SU-DHL-6 (cell line): ENCODE measurements at regions not wholly inside any gene's neighbourhood (a gene's known extent, or its start where the extent isn't known, plus 50 kb on each side); places are given as distances from the start of the nearest gene placed in this dataset.

ENCODE experiments used
- H2AFZ ChIP-seq: fragments of 200-600 bp; sonication (generic); 2 replicates; pipeline ENCODE4 v1.6.1; 2014; ENCODE audit warnings: low read depth, mild to moderate bottlenecking, moderate library complexity, mixed read lengths, antibody characterized with exemption, low read length; ENCODE audit not compliant: severe bottlenecking
- H3F3A ChIP-seq: fragments of 200-600 bp; shearing (Covaris generic); 2 replicates; pipeline ENCODE4 v1.6.0; 2016; ENCODE audit warnings: antibody characterized with exemption, mild to moderate bottlenecking; ENCODE audit not compliant: insufficient read depth
- H3K27ac ChIP-seq: fragments of 200-600 bp; sonication (generic); 2 replicates; pipeline ENCODE4 v1.5.1; 2016; ENCODE audit warnings: low read depth, mild to moderate bottlenecking, low read length, moderate library complexity, mixed read lengths
- H3K27me3 ChIP-seq: fragments of 200-600 bp; sonication (generic), shearing (Covaris generic); 2 replicates; pipeline ENCODE4 v1.6.0; 2014; ENCODE audit warnings: mild to moderate bottlenecking, low read length
- H3K36me3 ChIP-seq: fragments of 200-600 bp; sonication (generic); 2 replicates; pipeline ENCODE4 v1.6.1; 2014; ENCODE audit warnings: mild to moderate bottlenecking, low read length, mixed read lengths
- H3K4me2 ChIP-seq: fragments of 300-600, 200-600 bp; shearing (Covaris generic), sonication (generic); 2 replicates; pipeline ENCODE4 v1.6.0; 2014; ENCODE audit warnings: low read length, low read depth, mild to moderate bottlenecking; ENCODE audit not compliant: poor library complexity, severe bottlenecking
- H3K4me3 ChIP-seq: fragments of 200-600 bp; sonication (generic); 2 replicates; pipeline ENCODE4 v1.5.1; 2014; ENCODE audit warnings: antibody characterized with exemption, low read length, mild to moderate bottlenecking, mixed read lengths; ENCODE audit not compliant: insufficient read depth, poor library complexity, severe bottlenecking
- H3K79me2 ChIP-seq: fragments of 200-600 bp; sonication (generic); 2 replicates; pipeline ENCODE4 v1.6.1; 2014; ENCODE audit warnings: mild to moderate bottlenecking, low read length, moderate library complexity; ENCODE audit not compliant: insufficient read depth
- H3K9ac ChIP-seq: fragments of 200-600 bp; sonication (generic); 2 replicates; pipeline ENCODE4 v1.7.0; 2014; ENCODE audit warnings: mild to moderate bottlenecking, low read length
- H3K9me2 ChIP-seq: fragments of 200-600 bp; sonication (generic); replicated peaks from 2 replicates; pipeline ENCODE4 v1.6.1; 2014; ENCODE audit warnings: low read length; ENCODE audit not compliant: insufficient read depth
- H3K9me3 ChIP-seq: fragments of 200-600 bp; sonication (generic); 2 replicates; pipeline ENCODE4 v1.6.1; 2014; ENCODE audit warnings: low read length, mixed read lengths; ENCODE audit not compliant: insufficient read depth
- H4K20me1 ChIP-seq: fragments of 200-600 bp; sonication (generic); 2 replicates; pipeline ENCODE4 v1.6.1; 2014; ENCODE audit warnings: low read depth, mild to moderate bottlenecking, antibody characterized with exemption, low read length, moderate library complexity, mixed read lengths
- EZH2phosphoT487 ChIP-seq: fragments of 200-600 bp; sonication (generic), shearing (Covaris generic); conservative IDR thresholded peaks from 2 replicates; pipeline ENCODE4 v1.6.1; 2018; ENCODE audit warnings: mild to moderate bottlenecking, antibody characterized with exemption, low read length, moderate library complexity, mixed read lengths
- TF ChIP-seq, protein P1 (sequence below): fragments of 200-600 bp; sonication (generic); IDR thresholded peaks from one replicate; pipeline ENCODE4 v1.5.1; 2017; ENCODE audit warnings: antibody characterized with exemption, mild to moderate bottlenecking, low read length, moderate library complexity; ENCODE audit not compliant: insufficient read depth, poor library complexity, severe bottlenecking

DNA sequence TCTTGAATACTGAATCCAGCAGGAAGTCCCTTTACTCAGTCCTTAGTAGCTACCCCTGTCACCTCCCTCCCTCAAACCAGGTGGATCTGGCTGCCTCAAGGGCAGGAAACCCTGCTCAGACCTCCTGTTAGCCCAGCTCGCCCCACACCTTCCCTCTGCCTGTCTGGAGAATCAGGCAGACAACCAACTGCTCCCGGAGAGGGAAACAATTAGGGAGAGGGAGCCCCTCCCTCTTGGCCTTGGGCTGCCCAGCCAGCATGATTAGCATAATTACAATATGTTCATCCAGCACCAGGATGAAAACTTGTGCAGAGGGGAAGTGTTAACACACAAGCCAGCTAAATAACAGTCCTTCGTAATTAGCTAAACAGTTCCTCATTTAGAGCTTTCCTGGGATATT is 185.5 kb downstream of the C1D start:
- H2AFZ ChIP-seq = no peak overlapping the region
- H3K27ac ChIP-seq = no peak overlapping the region
- no peak overlapping the region for H3K9ac ChIP-seq
- no peak overlapping the region for H3K4me3 ChIP-seq
- no peaks in the 10 kb centered on the region for H3K9me3 ChIP-seq
- no peaks in the 10 kb centered on the region for H3K27me3 ChIP-seq
- H3K4me2 ChIP-seq = no peak overlapping the region
- H3K79me2 ChIP-seq = no peaks in the 10 kb centered on the region
- no peaks in the 10 kb centered on the region for H3K36me3 ChIP-seq
- H4K20me1 ChIP-seq = no peaks in the 10 kb centered on the region
- no peaks in the 10 kb centered on the region for H3F3A ChIP-seq
- no peaks in the 10 kb centered on the region for H3K9me2 ChIP-seq
- TF ChIP-seq, protein P1, sequence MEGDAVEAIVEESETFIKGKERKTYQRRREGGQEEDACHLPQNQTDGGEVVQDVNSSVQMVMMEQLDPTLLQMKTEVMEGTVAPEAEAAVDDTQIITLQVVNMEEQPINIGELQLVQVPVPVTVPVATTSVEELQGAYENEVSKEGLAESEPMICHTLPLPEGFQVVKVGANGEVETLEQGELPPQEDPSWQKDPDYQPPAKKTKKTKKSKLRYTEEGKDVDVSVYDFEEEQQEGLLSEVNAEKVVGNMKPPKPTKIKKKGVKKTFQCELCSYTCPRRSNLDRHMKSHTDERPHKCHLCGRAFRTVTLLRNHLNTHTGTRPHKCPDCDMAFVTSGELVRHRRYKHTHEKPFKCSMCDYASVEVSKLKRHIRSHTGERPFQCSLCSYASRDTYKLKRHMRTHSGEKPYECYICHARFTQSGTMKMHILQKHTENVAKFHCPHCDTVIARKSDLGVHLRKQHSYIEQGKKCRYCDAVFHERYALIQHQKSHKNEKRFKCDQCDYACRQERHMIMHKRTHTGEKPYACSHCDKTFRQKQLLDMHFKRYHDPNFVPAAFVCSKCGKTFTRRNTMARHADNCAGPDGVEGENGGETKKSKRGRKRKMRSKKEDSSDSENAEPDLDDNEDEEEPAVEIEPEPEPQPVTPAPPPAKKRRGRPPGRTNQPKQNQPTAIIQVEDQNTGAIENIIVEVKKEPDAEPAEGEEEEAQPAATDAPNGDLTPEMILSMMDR = no peak
- TF ChIP-seq EZH2phosphoT487 = no peak

DNA sequence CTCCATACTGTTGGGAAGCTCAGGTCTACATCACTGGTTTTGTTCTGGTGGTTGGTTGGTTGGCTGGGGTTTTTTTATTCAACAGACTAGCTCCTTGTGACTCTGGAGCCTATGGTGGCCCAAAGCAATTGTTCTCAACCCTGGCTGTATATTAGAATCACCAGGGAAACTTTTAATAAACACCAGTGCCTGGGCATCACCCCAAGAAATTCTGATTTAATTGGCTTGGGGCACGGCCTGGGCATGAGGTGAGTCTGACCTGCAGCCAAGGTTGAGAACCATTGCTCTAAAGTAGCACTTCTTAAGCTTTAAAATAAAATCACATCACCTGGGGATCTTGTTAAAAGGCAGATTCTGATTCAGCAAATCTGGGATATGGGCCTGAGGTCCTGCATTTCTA is 184.1 kb downstream of the C1D start:
- no peaks in the 10 kb centered on the region for H3K79me2 ChIP-seq
- H3F3A ChIP-seq = no peaks in the 10 kb centered on the region
- no peak overlapping the region for H3K9ac ChIP-seq
- no peak overlapping the region for H3K4me3 ChIP-seq
- H4K20me1 ChIP-seq = no peaks in the 10 kb centered on the region
- H3K27me3 ChIP-seq = no peaks in the 10 kb centered on the region
- H2AFZ ChIP-seq = no peak overlapping the region
- H3K4me2 ChIP-seq = no peak overlapping the region
- no peaks in the 10 kb centered on the region for H3K9me3 ChIP-seq
- H3K36me3 ChIP-seq = no peaks in the 10 kb centered on the region
- TF ChIP-seq, protein P1 = no peak
- no peak for TF ChIP-seq EZH2phosphoT487
- no peak overlapping the region for H3K27ac ChIP-seq
- H3K9me2 ChIP-seq = no peaks in the 10 kb centered on the region

DNA sequence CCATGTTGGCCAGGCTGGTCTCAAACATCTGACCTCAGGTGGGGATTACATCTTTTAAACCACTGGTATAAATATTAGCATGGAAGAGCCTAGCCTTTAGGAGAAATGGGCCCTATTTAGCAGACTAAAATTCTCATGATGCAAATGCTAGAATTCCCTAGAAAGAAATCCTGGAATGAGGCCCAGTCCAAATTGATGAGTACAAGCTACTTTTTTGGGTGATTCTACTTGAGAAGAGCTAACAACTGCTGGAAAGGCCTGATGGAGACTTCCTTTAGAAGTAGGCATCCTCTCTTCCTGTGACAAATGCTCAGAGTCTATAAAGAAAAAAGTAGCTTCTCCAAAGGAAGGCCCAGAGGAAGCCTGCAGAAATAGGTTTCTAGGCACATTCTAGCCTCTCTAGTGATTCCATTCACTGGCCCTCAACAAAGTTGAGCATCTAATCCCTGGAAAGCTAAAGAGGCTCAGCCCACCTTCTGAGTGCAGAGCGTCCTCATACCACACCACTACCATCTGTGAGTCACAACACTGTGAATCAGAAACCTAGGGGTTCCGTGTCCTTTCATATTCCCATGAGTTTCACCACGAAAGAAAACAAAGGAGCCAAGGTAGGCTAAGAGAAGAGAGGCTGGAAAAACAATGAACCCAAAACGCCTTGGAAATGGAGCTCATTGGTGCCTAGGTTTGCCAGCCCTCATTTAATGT is 183.1 kb downstream of the C1D start:
- no peaks in the 10 kb centered on the region for H4K20me1 ChIP-seq

More for the DNA sequence above, 183.1 kb downstream of the C1D start:
- Histone ChIP-seq H3F3A (no peaks in the 10 kb centered on the region), H3K36me3 (no peaks in the 10 kb centered on the region), H2AFZ (no peak overlapping the region), H3K9me3 (no peaks in the 10 kb centered on the region), H3K79me2 (no peaks in the 10 kb centered on the region), H3K27ac (no peak overlapping the region), H3K9ac (no peak overlapping the region), H3K4me3 (no peak overlapping the region), H3K4me2 (no peak overlapping the region), H3K27me3 (no peaks in the 10 kb centered on the region), H3K9me2 (no peaks in the 10 kb centered on the region)
- no peak for TF ChIP-seq EZH2phosphoT487
- TF ChIP-seq, protein P1 = no peak
